ENCODE measurements at regions not wholly inside any gene's neighbourhood (a gene's known extent, or its start where the extent isn't known, plus 50 kb on each side); places are given as distances from the start of the nearest gene placed in this dataset.
"Not testable (repeated sequence)": the region's sequence is repeated elsewhere in the genome, so short reads cannot be mapped to it uniquely, and the experiment has no call there.

DNA sequence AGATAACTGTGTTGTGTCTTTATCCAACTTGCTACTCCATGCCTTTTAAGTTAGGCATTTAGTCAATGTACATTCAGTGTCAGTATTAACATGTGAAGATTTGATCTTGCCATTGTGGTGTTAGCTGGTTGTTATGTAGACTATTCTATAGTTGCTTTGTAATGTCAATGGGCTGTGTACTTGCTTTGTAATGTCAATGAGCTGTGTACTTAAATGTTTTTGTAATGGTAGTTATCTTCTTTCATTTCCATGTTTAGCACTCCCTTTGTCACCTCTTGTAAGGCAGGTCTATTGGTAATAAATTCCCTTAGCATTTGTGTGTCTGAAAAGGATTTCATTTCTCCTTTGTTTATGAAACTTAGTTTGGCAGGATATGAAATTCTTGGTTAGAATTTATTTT is 53.4 kb downstream of the MC4R start:
- no peak for DNase-seq (ENCODE audit: low spot score)

- no peak for DNase-seq (ENCODE audit: low spot score)
Measured at GRCh38 chr18:60311676-60312360, 60.8 kb downstream of the MC4R start.

DNA sequence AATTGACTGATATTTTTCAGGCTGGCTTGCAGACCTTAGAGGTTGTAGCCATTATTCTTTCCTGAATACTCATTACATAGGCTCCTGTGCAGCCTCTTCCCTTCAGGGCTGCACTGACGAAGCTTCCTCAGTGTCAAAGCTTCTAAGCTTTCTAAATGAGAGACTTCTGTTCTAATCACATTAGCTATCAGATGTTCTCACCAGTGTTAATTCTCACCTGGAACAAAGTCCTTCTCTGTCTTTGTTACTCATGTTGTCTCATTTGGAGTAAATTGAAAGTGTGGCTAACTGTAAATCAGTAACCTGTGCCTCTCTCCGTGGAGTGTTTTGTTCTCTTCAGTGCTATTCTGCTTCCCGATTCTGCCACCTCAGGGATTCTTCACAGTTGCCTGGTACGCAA is 76.9 kb downstream of the MC4R start:
- no peak for DNase-seq (ENCODE audit: low spot score)

- DNase-seq (ENCODE audit: low spot score): no peak
Measured at GRCh38 chr18:60292186-60292585, 80.4 kb downstream of the MC4R start.

- DNase-seq (ENCODE audit: low spot score): no peak
Measured at GRCh38 chr18:60279391-60279790, 93.2 kb downstream of the MC4R start.

GRCh38 chr18:60277855-60278480 is 94.6 kb downstream of the MC4R start:
- DNase-seq (ENCODE audit: low spot score): no peak

GRCh38 chr18:60267391-60268058 is 105.0 kb downstream of the MC4R start:
- no peak for DNase-seq (ENCODE audit: low spot score)

GRCh38 chr18:60266558-60266957 is 106.0 kb downstream of the MC4R start:
- no peak for DNase-seq (ENCODE audit: low spot score)

DNA sequence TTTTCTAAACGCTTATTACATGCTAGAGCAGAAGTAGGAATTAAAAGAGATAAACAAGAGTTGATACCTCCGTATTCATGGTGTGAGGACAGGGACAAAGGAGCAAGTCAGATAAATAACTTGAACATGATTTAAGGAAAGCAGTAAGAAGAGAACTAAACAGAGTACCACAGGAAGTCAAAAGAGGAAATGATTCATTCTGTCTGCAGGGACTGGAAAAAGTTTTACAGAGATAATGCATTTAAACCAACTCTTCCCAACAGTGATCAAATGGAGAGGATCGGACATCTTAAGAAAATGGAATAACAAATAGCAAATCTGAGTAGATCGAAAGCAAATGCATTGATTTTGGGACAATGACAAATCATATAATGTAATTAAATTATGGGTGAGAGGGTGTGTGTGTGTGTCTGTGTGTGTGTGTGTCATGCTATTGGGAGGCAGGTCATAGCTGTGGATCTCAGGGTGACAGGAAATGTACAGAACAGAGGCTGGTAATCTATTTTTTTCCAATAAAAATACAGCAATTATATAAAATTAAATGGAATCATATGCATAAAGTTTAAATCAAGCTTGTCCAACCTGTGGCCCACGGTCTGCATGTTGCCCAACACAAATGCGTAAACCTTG is 113.4 kb downstream of the MC4R start:
- no peak for DNase-seq (ENCODE audit: low spot score)

DNA sequence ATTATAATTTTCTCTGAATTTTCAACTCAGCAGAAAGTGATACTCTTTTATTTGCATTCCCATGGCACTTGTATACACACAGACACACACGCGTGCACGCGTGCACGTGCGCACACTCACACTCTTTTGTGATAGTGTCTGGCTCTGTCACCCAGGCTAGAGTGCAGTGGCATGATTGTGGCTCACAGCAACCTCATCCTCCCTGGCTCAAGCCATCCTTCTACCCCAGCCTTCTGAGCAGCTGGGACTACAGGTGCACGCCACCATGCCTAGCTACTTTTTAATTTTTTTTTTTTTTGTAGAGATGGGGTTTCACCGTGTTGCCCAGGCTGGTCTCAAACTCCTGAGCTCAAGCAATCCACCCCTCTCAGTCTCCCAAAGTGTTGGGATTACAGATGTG is 123.2 kb downstream of the MC4R start:
- no peak for DNase-seq (ENCODE audit: low spot score)

DNA sequence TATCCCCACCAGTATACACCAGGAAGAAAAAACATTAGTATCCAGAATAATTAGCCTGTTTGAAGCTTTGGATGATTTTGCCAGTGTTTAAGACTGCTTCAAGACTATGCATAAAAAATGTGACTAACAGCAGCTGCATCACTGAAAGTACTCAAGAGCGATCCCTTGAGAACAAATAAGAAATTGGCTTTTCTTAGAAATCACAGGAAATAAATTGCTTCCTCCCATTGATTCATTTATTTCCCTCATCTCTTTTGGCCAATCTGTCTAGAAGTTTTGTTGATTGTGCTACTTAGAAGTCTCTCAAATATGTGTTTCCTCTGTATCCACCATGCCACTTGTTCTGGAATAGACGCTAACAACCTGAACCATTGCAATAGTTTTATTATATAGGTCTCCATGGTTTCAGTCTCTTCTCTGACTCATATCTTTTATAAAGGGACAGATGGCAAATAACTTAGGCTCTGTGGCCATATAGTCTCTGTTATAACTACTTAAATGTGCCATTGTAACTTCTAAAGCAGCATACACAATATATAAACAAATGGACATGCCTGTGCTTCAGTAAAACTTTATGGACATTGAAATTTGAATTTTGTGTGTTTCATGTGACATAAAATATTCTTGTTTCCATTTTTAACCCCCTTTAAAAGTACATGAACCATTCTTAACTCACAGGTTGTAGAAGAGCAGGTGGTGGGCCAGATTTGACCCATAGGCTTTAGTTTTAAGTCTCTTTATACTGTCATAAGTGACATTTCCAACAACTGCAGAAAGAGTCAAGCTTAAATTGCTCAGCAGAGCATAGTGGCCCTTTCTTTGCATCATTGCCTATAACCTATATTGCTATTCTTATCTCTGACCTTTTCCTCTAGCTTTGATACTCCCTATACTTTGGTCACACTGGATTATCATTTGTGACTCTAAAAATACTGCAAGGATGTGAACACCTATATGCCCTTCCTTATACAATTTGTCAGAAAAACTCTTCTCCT is 123.9 kb downstream of the MC4R start:
- DNase-seq (ENCODE audit: low spot score): no peak

GRCh38 chr18:60247103-60247502 is 125.5 kb downstream of the MC4R start:
- DNase-seq (ENCODE audit: low spot score): no peak

DNA sequence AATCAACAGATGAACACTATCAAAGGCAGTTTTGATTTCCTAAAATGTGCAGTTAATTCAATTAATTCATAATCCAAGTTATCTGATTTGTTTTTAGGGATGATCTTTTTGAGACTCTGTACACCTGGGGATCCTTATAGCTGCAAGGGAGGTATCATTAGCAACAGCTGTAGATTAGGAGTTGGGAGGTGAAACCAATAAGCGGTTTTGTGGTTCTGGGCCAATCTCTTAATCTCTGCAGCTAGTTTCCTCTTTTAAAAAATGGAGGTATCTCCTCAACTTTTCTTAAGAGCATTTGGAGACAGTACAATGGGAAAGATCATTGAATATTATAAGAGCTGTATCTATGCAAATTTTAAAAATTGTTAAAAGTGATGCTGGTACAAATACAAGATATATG is 126.0 kb downstream of the MC4R start:
- no peak for DNase-seq (ENCODE audit: low spot score)

- DNase-seq (ENCODE audit: low spot score): no peak
Measured at GRCh38 chr18:60245096-60245495, 127.5 kb downstream of the MC4R start.

- DNase-seq (ENCODE audit: low spot score): not testable (repeated sequence)
Measured at GRCh38 chr18:60239024-60239710, 133.4 kb downstream of the MC4R start.

- DNase-seq (ENCODE audit: low spot score): no peak
Measured at GRCh38 chr18:60235164-60235563, 137.4 kb downstream of the MC4R start.

- no peak for DNase-seq (ENCODE audit: low spot score)
Measured at GRCh38 chr18:60232541-60232940, 140.0 kb downstream of the MC4R start.

GRCh38 chr18:60228609-60229595 is 143.7 kb downstream of the MC4R start:
- DNase-seq (ENCODE audit: low spot score): no peak

DNA sequence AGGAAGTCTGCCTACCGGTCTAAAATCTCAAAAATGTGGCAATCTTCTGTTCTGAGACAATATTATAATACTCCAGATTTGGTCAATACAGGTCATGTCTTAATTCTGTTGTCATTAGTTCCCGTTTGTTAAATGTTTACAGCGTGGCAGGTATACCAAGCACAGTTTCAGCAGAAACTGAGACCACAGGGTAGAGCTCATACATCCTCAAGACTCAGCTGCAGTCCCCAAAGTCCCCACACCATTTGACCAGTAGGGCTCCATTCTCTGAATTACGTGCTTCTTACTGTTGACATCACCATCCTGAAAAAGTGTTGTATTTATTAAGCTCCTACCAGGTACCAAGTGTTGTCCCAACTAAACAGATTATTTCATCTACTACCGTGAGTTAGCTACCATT is 157.1 kb downstream of the MC4R start:
- no peak for DNase-seq (ENCODE audit: low spot score)

GRCh38 chr18:60209042-60209441 is 163.5 kb downstream of the MC4R start:
- no peak for DNase-seq (ENCODE audit: low spot score)
